GM18519 (cell line): ENCODE measurements at regions not wholly inside any gene's neighbourhood (a gene's known extent, or its start where the extent isn't known, plus 50 kb on each side); places are given as distances from the start of the nearest gene placed in this dataset.
"Not testable (repeated sequence)": the region's sequence is repeated elsewhere in the genome, so short reads cannot be mapped to it uniquely, and the experiment has no call there.

Experiments used
- ATAC-seq: cut with Tn5 transposase; IDR thresholded peaks from one replicate; pipeline ENCODE4 v1.9.1; 2021; ENCODE audit warnings: mild to moderate bottlenecking, moderate library complexity; ENCODE audit not compliant: unreplicated experiment, low FRiP score

DNA sequence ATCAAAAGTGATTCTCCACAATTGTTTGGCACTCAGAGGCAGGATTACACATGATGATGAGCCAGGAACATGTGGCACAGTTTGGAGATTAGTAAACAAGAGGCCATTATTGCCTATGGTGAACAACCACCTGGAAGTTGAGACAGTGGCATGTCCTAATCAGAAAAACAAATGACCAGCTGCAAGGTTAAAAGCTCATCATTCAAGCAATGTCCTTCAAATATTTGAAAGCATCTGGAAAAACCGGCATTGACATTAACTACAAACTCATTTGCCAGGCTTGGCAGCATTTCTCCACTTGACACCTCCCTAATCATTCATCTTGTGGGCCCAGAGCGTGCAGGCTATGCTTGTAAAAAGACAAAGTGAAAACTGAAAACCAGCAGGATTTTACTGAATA lies 80.6 kb upstream of the MEGF10 start:
- no peak for ATAC-seq

DNA sequence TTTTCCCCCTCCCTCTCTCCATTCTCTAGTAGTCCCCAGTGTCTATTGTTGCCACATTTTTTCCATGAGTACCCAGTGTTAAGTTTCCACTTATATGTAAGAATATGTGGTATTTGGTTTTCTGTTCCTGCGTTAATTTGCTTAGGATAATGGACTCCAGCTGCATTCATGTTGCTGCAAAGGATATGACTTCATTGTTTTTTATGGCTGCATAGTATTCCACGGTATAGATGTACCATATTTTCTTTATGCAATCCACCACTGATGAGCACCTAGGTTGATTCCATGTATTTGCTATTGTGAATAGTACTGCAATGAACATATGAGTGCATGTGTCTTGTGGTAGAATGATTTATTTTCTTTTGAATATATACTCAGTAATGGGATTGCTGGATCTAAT lies 77.4 kb upstream of the MEGF10 start:
- ATAC-seq = no peak

DNA sequence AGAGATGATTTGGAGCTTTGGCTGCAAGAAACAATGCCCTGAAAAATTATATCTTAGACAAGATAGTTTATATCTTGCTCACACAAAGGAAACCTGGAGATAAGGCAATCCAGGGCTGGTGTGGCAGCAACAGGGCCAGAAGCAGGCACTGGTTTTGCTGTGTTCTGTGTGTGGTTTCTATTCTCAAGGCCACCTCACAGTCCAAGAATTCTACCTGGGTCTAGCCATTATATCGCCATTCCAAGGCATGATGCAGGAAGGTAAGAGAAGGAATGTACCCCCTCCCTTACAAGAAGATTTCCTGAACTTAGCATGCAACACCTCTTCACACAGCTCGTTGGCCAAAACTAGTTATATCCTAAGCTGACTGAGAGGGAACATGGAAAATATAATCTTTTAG lies 74.5 kb upstream of the MEGF10 start:
- no peak for ATAC-seq

DNA sequence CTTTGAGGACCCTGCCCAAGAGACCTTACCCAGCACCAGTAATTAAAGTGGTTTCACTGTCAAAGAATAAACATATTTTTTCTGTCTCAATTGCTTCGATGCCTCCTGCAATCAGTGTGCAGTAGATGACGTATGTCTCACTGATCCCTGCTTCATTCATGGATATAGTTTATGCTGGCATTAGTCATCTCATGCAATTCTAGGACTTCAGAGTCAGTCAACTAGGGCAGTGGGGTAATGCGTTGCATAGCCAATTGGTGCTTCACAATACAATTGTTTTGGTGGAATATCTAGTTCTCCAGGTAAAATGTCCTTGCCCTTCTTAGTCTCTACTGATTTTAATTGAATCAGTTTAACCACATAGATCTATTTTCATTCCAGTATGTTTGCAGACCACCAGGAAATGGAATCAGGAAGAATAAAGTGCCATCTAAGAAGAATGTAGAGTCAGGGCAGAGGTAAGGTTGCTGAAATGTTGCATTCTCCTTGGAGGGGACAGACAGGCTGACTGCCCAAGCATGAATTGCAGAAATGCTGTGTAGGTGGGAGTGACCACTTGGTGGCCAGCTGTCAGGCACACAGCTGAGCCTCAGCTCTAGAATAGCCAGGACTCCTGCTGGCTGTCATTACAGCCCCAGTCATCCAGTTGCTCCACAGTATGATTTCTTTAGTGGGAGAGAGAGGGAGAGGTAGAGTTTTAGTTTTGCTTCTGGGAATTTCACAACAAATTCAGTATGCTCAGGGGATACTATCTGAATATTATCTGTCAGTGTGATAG lies 73.5 kb upstream of the MEGF10 start:
- no peak for ATAC-seq

DNA sequence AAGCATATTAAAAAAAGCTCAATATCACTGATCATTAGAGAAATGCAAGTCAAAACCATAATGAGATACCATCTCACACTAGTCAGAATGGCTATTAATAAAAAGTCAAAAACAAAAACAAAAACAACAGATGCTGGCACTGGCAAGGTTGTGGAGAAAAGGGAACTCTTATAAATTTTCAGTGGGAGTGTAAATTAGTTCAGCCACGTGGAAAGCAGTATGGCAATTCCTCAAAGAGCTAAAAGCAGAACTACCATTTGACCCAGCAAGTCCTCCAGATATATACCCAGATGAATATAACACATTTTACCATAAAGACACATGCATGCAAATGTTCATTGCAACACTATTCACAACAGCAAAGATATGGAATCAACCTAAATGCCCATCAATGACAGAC lies 68.7 kb upstream of the MEGF10 start:
- not testable (repeated sequence) for ATAC-seq

DNA sequence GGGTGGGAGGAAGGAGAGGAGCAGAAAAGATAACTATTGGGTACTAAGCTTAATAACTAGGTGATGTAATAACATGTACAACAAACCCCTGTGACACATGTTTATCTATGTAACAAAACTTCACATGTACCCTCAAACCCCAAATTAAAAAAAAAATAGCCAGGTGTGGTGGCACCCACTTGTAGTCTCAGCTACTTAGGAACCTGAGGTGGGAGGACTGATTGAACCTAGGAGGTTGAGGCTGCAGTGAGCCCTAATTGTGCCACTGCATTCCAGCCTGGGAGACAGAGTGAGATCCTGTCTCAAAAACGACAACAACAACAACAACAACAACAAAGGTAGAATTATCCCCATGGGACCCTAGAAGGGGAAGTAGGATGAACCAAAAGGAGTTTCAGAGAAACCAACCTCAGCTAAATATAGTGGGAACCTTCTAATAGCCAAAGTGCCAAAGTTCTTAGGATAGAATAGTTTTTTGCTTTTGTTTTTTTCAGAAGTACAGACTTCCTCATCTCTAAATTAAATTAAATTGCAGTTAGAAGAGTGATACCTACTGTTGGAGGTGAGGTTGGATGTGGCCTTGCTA lies 67.9 kb upstream of the MEGF10 start:
- ATAC-seq = peak; percentile 70

DNA sequence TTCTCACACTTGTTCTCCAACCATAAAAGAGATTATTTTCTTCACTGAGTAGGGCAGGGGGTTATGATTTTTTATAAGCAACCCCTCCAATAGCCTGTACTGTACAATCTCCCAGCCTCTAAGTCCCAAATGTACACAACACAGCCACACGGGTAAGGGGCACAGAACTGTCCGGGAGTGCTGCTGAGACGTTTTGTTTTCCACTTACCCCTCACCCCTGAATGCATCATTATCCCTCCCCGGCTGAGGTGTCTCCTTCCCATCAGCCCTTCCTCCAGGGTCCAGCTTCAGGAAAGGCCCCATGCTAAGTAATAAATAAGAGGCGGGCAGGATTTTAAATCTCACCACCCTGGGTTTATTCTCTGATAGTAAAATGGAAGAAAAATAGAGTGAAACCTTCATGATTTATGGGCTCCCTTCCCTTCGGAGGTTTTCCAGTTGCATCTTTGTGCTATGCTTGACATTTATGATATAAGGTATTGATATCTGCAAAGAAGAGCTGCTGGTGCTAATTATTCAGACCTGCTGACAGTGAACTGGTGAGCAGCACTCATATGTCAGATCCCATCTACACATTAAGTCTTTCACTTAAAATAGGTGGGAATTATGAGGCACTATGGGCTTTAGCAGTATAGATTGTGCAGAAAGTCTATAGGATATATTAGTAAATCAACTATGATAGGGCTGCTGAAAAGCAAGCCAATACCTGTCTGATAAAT lies 67.2 kb upstream of the MEGF10 start:
- no peak for ATAC-seq

DNA sequence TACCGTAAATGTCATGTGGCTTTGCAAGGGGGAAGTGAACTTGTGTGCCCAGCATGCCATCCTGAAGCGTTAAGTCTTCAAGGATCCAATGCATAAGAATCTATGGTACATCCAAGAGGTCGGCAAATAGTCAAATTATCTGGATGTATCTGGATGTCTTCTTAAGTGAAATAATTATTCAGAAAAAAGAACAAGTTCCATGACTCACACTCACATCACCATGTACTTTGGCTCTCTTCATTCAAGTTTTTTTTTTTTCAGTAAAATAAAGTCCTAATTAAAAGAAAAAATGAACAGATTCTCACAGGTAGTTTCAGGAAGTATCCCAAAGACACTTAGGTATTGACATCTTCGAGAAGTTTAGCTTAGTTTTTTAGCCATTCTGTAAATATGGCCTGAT lies 62.7 kb upstream of the MEGF10 start:
- no peak for ATAC-seq

DNA sequence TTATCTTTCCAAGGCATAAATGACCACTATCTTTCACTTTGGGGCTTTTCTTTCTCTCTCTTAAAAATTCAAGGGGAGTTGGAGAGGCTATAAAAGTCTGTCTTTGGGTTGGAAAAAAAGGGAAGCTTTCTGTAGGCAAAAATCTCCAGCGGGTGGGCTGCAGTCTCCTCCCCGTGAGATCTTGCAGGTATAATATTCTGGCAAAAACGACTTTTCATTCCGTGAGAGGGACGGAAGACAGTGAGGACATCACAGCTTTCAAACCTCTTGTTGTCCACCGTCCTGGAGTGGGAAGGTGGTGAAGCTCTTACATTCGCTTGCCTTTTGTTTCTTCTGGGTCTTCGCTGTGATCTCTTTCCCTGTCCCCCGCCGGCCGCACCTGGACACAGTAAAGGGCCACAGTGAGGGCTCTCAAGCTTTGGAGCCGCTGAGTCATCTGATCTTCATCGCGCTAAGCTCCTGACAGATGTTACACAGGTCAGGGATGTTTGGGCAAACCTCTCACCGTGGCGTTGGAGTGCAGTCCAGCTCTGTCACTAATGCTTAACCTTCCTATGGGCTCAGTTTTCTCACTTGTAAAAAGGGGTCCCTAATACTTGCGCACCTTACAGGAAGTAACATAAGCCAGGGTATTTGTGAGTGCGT lies 61.9 kb upstream of the MEGF10 start:
- ATAC-seq = no peak

DNA sequence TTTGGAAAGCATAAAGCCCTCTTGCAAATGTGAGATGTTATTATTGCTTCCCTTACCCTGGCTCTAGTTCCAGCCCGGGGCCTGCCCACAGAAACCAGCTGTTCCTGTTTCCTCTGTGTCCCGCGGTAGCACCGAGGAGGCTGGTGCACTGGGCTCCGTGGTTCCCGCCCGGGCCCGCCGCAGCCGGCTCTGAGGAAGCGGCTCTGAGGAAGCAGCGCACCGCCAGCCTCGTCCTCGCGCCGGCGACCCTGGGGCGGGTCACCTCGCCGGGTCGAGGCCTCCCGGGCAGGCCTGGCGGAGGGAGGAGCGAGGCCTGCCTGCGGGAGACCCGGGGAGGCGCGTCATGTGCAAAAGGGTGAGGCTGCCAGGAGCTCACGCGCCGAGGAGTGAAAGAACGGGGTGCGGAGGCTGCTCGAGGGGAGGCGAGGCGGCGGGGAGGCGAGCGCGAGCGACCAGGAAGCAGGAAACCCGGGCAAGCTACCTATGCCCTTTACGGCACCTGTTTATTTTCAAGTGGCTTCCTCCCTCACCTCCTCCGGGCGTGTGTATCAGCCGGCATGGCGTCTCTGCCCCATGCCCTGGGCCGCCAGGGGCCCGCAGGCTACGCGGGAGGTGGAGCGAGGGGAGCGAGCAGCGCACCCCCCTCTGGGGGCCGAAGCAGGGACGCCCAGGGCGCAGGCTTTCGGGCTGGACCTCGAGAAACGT lies 61.3 kb upstream of the MEGF10 start:
- peak; percentile 50 for ATAC-seq

DNA sequence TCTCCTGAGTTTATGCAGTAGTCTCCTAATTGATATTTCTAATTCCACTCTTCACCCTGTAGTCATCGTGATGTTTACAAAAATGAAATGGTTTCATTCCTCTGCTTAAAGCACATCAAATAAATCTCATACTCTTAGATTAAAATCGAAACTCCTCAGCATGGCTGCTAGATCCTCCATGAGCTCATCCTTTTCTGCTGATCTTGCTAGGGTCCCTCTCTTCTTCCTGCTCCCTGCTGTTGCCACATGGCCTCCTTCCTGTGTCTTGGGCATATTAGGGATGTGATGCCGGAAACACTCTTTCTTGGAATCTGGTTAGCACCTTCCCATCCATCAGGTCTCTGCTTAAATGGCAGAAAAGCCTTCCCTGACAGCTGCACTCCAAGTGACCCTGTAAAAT lies 59.5 kb upstream of the MEGF10 start:
- ATAC-seq = no peak

DNA sequence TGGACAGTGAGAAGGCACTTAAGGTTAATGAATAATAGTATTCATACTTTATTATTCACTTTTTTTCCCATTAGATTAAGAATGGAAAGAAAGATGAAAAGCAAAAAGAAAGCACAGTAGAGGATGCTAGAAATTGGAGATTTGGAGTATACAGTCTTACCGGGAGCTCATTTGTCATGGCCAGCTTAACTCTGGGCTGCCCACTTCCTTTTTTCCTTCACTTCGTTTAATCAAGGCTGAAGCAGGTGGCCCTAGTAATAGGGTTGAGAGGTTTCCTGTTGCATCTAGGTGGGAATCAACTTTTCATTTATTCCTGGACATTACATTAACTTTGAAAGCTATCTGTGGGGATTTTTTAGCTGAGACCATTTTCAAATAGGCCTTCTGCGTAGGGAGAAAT lies 57.0 kb upstream of the MEGF10 start:
- ATAC-seq = no peak

DNA sequence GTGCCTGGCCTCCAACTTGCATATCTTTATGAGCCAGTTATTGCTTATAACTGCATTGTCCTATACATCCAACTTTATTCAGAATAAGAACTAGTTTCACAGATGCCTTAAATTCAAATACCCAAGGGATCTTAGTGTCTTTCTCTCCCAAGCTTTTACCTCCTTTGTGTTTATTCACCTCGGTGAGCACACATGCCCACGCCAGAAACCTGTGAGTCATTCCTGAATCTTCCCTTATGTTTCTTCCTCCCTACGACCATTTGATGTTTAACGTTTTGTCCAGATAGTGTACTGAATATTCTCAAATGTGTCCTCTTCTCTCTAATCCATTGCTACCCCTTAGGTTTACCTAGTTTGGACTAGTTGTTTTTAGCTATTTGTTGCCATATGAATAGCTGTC lies 55.5 kb upstream of the MEGF10 start:
- no peak for ATAC-seq

DNA sequence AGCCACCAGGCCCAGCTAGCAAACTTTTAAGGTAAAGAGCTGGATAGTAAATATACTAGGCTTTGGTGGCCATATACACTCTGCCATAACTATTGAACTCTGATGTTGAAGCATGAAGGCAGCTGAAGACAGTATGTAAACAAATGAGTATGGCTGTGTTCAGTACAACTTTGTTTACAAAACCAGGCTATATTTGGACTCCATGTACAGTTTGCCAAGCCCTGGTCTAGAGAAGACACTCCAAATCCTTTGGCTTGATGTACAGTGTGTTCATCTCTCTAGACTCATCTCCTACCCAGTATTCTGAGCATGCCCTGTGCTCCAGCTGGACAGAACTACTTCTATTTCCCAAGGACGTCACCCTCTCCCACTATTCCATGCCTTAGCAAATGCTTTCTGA lies 54.3 kb upstream of the MEGF10 start:
- no peak for ATAC-seq
